Fibroblast of the aortic adventitia (primary cell): ENCODE measurements at regions not wholly inside any gene's neighbourhood (a gene's known extent, or its start where the extent isn't known, plus 50 kb on each side); places are given as distances from the start of the nearest gene placed in this dataset.

Source experiments
- DNase-seq: peaks from one replicate; pipeline ENCODE4 v3.0.0-alpha.2; 2010; ENCODE audit warnings: low read depth
- H3K4me3 ChIP-seq: 2 replicates; pipeline ENCODE4 v1.5.1; 2011; ENCODE audit warnings: low read depth, mild to moderate bottlenecking, control low read depth, low read length, moderate library complexity
- TF ChIP-seq, protein P1 (sequence below): IDR thresholded peaks from 2 replicates; pipeline ENCODE4 v1.5.1; 2011; ENCODE audit warnings: mild to moderate bottlenecking, low read length, control low read depth, inconsistent platforms; ENCODE audit not compliant: insufficient read depth

DNA sequence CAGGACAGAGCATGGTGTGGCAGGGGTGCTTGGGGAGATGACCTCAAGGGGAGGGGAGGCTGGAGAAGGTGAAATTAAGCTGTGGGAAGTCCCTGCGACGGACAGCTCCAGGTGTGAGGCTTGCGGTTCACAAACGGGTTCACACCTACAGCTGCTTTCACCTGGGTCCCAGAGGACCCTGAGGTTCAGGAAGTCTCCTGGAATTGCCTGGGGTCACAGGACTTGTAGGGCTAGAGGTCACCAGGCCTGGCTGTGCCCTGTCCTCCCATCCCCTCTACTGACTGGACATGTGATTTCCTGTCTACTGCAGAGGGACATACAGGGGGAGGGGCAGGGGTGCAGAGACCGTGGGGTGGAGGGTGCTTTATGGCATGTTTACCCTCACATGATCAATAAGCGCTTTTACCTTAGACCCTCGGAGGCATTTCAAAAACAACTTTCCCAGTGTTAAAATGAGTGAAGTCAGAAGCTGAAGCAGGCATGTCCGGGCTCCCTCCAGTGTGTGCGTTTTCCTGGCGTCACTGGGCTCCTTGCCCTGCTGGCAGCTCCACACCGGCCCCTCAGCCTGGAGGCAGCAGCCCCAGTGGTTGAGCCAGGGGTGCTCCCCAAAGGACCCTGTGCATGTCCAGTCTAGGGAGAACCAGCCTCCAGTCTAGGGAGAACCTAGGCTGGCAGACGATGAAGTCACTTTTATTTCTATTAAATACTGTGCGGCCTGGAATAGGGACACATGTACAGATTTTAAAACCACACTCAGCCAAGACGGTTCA is 66.6 kb upstream of the IGFBP3 start:
- DNase-seq = no peak
- TF ChIP-seq, protein P1, sequence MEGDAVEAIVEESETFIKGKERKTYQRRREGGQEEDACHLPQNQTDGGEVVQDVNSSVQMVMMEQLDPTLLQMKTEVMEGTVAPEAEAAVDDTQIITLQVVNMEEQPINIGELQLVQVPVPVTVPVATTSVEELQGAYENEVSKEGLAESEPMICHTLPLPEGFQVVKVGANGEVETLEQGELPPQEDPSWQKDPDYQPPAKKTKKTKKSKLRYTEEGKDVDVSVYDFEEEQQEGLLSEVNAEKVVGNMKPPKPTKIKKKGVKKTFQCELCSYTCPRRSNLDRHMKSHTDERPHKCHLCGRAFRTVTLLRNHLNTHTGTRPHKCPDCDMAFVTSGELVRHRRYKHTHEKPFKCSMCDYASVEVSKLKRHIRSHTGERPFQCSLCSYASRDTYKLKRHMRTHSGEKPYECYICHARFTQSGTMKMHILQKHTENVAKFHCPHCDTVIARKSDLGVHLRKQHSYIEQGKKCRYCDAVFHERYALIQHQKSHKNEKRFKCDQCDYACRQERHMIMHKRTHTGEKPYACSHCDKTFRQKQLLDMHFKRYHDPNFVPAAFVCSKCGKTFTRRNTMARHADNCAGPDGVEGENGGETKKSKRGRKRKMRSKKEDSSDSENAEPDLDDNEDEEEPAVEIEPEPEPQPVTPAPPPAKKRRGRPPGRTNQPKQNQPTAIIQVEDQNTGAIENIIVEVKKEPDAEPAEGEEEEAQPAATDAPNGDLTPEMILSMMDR = no peak
- no peak overlapping the region for H3K4me3 ChIP-seq

DNA sequence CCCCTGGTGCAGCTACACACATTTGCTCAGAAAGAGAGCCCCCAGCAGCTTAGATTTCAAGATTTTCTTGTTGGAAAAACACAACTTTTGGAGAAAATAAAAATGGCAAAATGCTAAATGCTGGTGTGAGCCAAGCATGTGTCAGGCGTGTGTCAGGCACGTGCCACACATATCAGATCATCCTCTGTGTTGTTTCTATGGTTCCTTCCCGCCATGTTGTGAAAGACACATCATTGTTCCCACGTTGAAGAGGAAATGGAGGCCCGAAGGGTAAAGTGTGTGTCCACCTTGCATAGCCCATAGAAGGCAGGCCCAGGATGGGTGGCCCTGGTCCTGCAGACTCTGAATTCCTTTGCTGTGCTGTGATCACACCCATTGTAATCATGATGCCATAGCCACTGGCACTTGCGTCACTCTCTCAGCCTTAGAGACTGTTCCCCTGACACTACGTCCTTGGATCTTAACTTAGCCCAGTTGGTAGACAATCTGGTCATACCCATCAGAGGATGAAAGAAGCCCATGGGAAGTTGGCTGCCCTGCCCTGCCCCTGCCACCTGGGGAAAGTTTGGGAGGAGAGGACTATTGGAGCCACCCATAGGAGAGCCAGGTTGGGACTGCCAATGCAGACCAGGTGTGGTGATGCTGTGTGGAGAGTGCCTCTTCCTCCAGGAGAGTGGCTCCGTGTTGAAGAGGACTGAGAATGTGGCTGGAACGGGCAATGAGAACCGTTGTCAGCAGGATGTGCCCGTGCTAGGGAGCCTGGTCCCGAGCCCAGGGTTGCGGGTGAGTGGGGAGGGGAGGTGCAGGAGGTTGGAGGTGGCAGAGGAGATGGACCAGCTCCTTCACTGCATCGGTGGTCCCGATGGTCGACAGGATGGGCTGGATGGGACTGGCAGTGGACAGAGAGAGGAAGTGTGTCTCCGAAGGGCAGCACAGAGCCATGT is 65.6 kb upstream of the IGFBP3 start:
- TF ChIP-seq, protein P1 = no peak

DNA sequence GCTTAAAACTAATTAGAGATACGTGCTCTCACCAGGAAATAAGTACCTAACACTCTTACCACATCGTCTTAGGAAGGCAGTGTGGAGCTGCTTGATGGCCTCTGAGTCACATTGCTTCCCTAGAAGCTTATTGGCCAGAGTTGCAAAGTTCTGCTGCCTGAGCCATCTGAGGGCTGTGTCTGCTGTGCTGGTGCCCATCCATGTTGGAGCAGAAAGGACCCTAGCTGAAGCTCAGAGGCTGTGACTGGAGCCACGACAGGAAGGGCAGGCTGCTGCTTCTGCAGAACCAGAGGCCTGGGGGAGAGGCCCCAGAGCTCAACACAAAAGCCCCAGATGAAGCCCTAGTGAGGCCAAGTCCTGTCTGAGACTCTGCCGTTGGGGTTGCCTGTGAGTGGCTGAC is 64.8 kb upstream of the IGFBP3 start:
- peak; percentile 48 for DNase-seq
- no peak overlapping the region for H3K4me3 ChIP-seq
- TF ChIP-seq, protein P1 = no peak

More for the DNA sequence above, 65.6 kb upstream of the IGFBP3 start:
- no peak overlapping the region for H3K4me3 ChIP-seq
- DNase-seq = no peak

DNA sequence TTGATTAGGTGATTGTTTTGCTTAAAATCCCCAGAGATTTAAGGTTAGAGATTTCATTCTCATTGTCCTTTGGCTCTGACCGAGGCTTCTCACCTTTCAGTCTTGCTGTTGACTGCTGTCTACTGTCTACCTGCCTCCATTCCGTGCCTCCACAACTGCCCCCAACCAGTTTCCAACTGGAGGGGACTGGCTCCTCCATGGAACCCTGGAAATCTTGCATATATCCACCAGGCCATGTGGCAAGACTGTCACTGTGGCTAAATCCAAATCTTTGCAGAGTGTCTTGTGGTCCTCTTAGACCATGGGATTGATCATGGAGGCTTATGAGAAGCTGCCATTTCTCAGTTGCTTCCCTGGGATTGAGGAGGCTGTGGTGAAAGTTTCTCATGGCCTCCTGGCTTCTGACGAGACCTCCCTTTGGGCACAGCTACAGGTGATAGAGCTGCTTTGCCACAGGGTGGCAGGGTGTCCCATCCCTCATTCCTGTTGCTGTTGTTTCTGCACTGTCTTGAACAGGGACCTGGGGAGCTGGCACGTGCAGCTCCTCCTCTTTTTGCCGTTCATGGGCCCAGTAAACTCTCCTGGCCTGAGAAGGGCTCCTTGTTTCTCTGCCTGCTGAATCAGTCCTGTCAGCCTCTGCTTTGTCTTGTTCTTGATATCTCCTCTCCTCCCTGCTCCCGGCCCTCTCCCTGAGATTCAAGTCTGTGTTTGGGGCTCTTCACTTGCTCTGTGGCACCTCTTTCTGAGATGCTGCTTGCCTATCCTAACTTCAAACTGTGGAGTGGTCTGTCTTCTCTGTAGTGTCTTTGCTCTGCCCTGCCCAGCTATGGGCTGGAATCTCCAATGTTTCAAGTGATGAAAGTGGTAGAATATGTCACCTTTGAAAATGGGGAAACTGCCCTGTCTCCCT is 63.6 kb upstream of the IGFBP3 start:
- TF ChIP-seq, protein P1 = no peak
- no peak overlapping the region for H3K4me3 ChIP-seq
- no peak for DNase-seq

DNA sequence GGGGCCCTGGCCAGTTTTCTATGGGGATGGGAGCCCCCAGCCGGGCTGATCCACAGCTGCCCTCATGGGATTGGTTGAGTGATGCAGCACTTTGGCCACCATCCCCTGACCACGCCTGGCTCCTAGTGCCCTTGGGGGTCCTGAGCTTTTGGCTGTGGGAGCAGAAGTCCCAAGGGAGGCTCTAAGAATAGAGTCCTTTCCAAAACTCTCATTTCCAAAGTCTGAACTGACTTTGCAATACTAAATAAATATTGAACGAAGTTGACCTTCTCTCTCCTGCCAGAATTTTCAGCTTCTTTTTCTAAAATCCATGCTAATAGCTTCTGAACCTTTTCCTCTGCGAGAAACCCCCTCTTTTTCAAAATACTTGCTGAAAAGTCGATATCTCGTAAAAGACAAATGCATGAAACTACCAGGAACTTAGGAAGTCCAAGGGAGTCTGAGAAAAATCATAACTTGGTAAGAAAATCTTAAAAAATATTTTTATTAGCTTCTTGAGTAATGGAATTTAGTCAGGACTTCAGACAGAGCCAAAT is 62.7 kb upstream of the IGFBP3 start:
- H3K4me3 ChIP-seq = no peak overlapping the region
- DNase-seq = no peak
- TF ChIP-seq, protein P1 = no peak
